Neural crest cell (in vitro differentiated cells): ENCODE measurements at regions not wholly inside any gene's neighbourhood (a gene's known extent, or its start where the extent isn't known, plus 50 kb on each side); places are given as distances from the start of the nearest gene placed in this dataset.

Experiments
- DNase-seq: peaks from one replicate; pipeline ENCODE4 v3.0.0; 2021; ENCODE audit warnings: low read depth, mixed read lengths, low spot score
- H3K27ac Mint-ChIP-seq: one replicate; pipeline ENCODE4 v1.8.0; 2021; ENCODE audit warnings: mild to moderate bottlenecking, mixed read lengths; ENCODE audit not compliant: unreplicated experiment
- H3K27me3 Mint-ChIP-seq: 2 replicates; pipeline ENCODE4 v1.8.0; 2021; ENCODE audit warnings: low read depth, mild to moderate bottlenecking, mixed read lengths
- H3K36me3 Mint-ChIP-seq: 2 replicates; pipeline ENCODE4 v1.8.0; 2021; ENCODE audit warnings: low read depth, mild to moderate bottlenecking, mixed read lengths
- H3K4me1 Mint-ChIP-seq: 2 replicates; pipeline ENCODE4 v1.8.0; 2021; ENCODE audit warnings: mixed read lengths
- H3K4me3 Mint-ChIP-seq: one replicate; pipeline ENCODE4 v1.8.0; 2021; ENCODE audit warnings: mild to moderate bottlenecking, mixed read lengths
- H3K9me3 Mint-ChIP-seq: 2 replicates; pipeline ENCODE4 v1.8.0; 2021; ENCODE audit warnings: mixed read lengths
- TF ChIP-seq, protein P1 (sequence below): fragments of 200-600 bp; sonication (generic); conservative IDR thresholded peaks from 2 replicates; pipeline ENCODE4 v1.5.0; 2021; ENCODE audit warnings: antibody characterized with exemption, mild to moderate bottlenecking

DNA sequence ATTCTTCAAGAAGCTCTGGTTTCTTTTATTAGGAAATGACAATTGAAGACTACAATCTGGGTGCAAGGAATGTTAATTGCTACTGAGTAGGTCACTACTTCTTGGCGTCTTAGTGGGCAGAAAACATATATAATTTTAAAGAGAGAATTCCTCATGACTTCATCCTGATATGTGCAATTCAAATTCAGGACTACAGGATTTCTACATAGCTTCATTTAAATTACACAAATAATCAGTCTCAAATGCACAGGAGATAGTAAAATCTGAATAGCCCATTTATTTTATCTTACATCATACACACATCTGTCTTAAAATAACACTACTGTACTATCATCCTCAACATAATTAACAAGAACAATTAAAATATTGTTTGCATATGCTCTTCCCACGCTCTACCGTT lies 52.5 kb upstream of the GPR149 start:
- peaks cover 8% of the 10 kb centered on the region for H3K27me3 Mint-ChIP-seq

DNA sequence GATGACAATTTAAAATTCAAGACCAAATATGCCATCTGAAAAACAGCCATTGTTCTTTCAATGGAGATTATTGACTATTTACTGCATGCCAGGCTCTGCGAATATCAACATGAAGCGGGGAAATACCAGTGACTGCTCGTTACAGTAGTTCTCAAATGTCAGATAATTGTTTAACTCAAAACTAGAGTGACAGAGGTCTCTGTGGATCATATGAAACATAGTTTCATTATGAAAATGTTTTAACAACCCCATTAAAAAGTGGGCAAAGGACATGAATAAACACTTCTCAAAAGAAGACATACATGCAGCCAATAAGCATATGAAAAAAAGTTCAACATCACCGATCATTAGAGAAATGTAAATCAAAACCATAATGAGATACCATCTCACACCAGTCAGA lies 50.0 kb upstream of the GPR149 start:
- Mint-ChIP-seq H3K4me3 (no peak overlapping the region), H3K9me3 (no peaks in the 10 kb centered on the region), H3K4me1 (no peaks in the 10 kb centered on the region), H3K27me3 (peaks cover 8% of the 10 kb centered on the region), H3K36me3 (no peaks in the 10 kb centered on the region), H3K27ac (no peak overlapping the region)
- no peak for DNase-seq
- TF ChIP-seq, protein P1, sequence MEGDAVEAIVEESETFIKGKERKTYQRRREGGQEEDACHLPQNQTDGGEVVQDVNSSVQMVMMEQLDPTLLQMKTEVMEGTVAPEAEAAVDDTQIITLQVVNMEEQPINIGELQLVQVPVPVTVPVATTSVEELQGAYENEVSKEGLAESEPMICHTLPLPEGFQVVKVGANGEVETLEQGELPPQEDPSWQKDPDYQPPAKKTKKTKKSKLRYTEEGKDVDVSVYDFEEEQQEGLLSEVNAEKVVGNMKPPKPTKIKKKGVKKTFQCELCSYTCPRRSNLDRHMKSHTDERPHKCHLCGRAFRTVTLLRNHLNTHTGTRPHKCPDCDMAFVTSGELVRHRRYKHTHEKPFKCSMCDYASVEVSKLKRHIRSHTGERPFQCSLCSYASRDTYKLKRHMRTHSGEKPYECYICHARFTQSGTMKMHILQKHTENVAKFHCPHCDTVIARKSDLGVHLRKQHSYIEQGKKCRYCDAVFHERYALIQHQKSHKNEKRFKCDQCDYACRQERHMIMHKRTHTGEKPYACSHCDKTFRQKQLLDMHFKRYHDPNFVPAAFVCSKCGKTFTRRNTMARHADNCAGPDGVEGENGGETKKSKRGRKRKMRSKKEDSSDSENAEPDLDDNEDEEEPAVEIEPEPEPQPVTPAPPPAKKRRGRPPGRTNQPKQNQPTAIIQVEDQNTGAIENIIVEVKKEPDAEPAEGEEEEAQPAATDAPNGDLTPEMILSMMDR: no peak

More for the DNA sequence above, 52.5 kb upstream of the GPR149 start:
- no peaks in the 10 kb centered on the region for H3K9me3 Mint-ChIP-seq
- no peaks in the 10 kb centered on the region for H3K36me3 Mint-ChIP-seq
- H3K4me3 Mint-ChIP-seq: no peak overlapping the region
- H3K4me1 Mint-ChIP-seq: no peaks in the 10 kb centered on the region
- no peak for DNase-seq
- TF ChIP-seq, protein P1: no peak
- no peak overlapping the region for H3K27ac Mint-ChIP-seq
